ENCODE measurements at regions not wholly inside any gene's neighbourhood (a gene's known extent, or its start where the extent isn't known, plus 50 kb on each side); places are given as distances from the start of the nearest gene placed in this dataset.

DNA sequence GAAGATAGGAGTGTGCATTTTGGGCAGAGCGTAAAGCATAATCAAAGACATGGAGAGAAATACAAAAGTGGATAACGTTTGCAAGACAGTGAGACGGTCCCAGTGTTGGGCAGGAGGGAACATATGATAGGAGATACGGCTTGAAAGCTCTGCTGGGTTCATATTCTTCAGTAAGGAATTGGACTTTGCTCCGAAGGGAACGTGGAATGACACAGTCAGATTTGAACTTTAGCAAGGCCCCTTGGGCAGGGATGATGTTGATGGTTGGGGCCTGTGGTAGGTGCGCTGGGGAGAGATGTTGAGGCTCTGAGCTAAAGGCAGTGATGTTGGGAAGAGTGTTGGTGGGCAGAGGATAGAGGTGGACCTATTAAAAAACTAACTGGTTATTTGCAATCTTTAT lies 143.5 kb upstream of the TBX3 start:
- no peak overlapping the region for H2AFZ ChIP-seq (ENCODE audit: low read length)
- H3K27ac ChIP-seq (ENCODE audit: insufficient read depth, low read length), result no peak overlapping the region
- no peaks in the 10 kb centered on the region for H3K9me3 ChIP-seq (ENCODE audit: control insufficient read depth, insufficient read depth, low read depth, low read length)
- no peaks in the 10 kb centered on the region for H4K20me1 ChIP-seq (ENCODE audit: control insufficient read depth, extremely low read depth, insufficient read depth, low read length)
- DNase-seq (ENCODE audit: low read depth in 2 of 2), result no peak
- TF ChIP-seq EZH2 (IDR thresholded peaks at IDR 0.05; ENCODE audit: low read length, missing control alignments), result no peak
- TF ChIP-seq, protein P1, sequence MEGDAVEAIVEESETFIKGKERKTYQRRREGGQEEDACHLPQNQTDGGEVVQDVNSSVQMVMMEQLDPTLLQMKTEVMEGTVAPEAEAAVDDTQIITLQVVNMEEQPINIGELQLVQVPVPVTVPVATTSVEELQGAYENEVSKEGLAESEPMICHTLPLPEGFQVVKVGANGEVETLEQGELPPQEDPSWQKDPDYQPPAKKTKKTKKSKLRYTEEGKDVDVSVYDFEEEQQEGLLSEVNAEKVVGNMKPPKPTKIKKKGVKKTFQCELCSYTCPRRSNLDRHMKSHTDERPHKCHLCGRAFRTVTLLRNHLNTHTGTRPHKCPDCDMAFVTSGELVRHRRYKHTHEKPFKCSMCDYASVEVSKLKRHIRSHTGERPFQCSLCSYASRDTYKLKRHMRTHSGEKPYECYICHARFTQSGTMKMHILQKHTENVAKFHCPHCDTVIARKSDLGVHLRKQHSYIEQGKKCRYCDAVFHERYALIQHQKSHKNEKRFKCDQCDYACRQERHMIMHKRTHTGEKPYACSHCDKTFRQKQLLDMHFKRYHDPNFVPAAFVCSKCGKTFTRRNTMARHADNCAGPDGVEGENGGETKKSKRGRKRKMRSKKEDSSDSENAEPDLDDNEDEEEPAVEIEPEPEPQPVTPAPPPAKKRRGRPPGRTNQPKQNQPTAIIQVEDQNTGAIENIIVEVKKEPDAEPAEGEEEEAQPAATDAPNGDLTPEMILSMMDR (conservative IDR thresholded peaks at IDR 0.05 in 1 of 2, IDR thresholded peaks at IDR 0.05 in 1 of 2; ENCODE audit: low read depth in 1 of 2, low read length in 2 of 2), result no peak
- no peaks in the 10 kb centered on the region for H3K36me3 ChIP-seq (ENCODE audit: control insufficient read depth, insufficient read depth, low read length)
- no peak overlapping the region for H3K9ac ChIP-seq (ENCODE audit: insufficient read depth, low read length)
- H3K79me2 ChIP-seq (ENCODE audit: control insufficient read depth, insufficient read depth, low read length), result no peaks in the 10 kb centered on the region
- no peak overlapping the region for H3K4me3 ChIP-seq (replicated peaks in 1 of 4; ENCODE audit: control extremely low read depth in 1 of 4, insufficient read depth in 1 of 4, low read depth in 3 of 4, low read length in 4 of 4)
- H3K4me1 ChIP-seq (ENCODE audit: control insufficient read depth, extremely low read depth, insufficient read depth, low read length), result no peaks in the 10 kb centered on the region
- H3K4me2 ChIP-seq (ENCODE audit: extremely low read depth, insufficient read depth, low read length), result no peak overlapping the region
- no peaks in the 10 kb centered on the region for H3K27me3 ChIP-seq (ENCODE audit: control insufficient read depth, insufficient read depth, low read length)

DNA sequence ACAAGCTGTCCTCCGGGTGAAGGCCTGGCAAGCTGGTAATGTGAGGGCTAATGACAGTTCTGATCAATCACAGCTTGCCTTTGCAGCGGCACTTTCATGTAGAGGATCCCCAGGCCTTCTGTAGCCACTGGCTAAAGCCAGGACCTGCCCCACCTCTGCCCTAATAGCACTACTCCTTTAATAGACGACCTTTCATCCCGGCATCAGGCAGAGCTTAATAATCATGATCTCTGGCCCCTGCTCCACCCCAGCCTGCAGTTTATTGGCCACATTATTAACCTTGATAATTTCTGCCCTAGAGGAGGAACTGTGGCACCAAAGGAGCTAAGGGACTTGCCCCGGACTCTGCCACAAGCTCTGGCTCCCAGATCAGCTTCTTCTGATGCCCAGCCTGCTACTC lies 142.3 kb upstream of the TBX3 start:
- no peaks in the 10 kb centered on the region for H3K9me3 ChIP-seq (ENCODE audit: control insufficient read depth, insufficient read depth, low read depth, low read length)
- H3K4me2 ChIP-seq (ENCODE audit: extremely low read depth, insufficient read depth, low read length), result no peak overlapping the region
- H3K79me2 ChIP-seq (ENCODE audit: control insufficient read depth, insufficient read depth, low read length), result no peaks in the 10 kb centered on the region
- H3K9ac ChIP-seq (ENCODE audit: insufficient read depth, low read length), result no peak overlapping the region
- no peaks in the 10 kb centered on the region for H3K36me3 ChIP-seq (ENCODE audit: control insufficient read depth, insufficient read depth, low read length)
- no peak for DNase-seq (ENCODE audit: low read depth in 2 of 2)
- H3K27me3 ChIP-seq (ENCODE audit: control insufficient read depth, insufficient read depth, low read length), result no peaks in the 10 kb centered on the region
- no peaks in the 10 kb centered on the region for H4K20me1 ChIP-seq (ENCODE audit: control insufficient read depth, extremely low read depth, insufficient read depth, low read length)
- no peaks in the 10 kb centered on the region for H3K4me1 ChIP-seq (ENCODE audit: control insufficient read depth, extremely low read depth, insufficient read depth, low read length)
- H2AFZ ChIP-seq (ENCODE audit: low read length), result no peak overlapping the region
- TF ChIP-seq EZH2 (IDR thresholded peaks at IDR 0.05; ENCODE audit: low read length, missing control alignments), result no peak
- TF ChIP-seq, protein P1 (conservative IDR thresholded peaks at IDR 0.05 in 1 of 2, IDR thresholded peaks at IDR 0.05 in 1 of 2; ENCODE audit: low read depth in 1 of 2, low read length in 2 of 2), result no peak
- H3K4me3 ChIP-seq (replicated peaks in 1 of 4; ENCODE audit: control extremely low read depth in 1 of 4, insufficient read depth in 1 of 4, low read depth in 3 of 4, low read length in 4 of 4), result no peak overlapping the region
- H3K27ac ChIP-seq (ENCODE audit: insufficient read depth, low read length), result no peak overlapping the region

DNA sequence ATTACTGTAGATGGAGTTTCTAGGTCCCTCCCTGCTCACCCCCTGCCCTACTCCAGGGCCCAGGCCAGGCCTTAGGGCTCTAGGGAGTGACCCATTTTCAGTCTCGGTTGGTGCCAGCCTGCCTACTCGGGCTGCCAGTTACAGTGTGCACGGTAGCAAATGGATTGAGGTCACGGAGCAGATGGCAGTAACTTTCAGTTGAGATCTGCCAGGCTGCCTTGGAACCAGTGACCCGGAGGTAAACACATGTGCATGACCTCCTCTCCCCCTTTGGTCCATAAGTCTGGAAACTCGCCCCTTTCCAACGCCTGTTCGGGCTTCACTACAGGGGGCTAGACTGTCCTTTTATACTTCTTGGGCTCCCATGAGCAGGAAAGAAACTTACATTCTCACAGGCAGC lies 139.7 kb upstream of the TBX3 start:
- Histone ChIP-seq H3K4me2 (ENCODE audit: extremely low read depth, insufficient read depth, low read length) (no peak overlapping the region), H3K4me3 (replicated peaks in 1 of 4; ENCODE audit: control extremely low read depth in 1 of 4, insufficient read depth in 1 of 4, low read depth in 3 of 4, low read length in 4 of 4) (no peak overlapping the region), H4K20me1 (ENCODE audit: control insufficient read depth, extremely low read depth, insufficient read depth, low read length) (no peaks in the 10 kb centered on the region), H3K9ac (ENCODE audit: insufficient read depth, low read length) (no peak overlapping the region), H2AFZ (ENCODE audit: low read length) (no peak overlapping the region), H3K36me3 (ENCODE audit: control insufficient read depth, insufficient read depth, low read length) (no peaks in the 10 kb centered on the region), H3K79me2 (ENCODE audit: control insufficient read depth, insufficient read depth, low read length) (no peaks in the 10 kb centered on the region), H3K27me3 (ENCODE audit: control insufficient read depth, insufficient read depth, low read length) (no peaks in the 10 kb centered on the region), H3K9me3 (ENCODE audit: control insufficient read depth, insufficient read depth, low read depth, low read length) (no peaks in the 10 kb centered on the region), H3K4me1 (ENCODE audit: control insufficient read depth, extremely low read depth, insufficient read depth, low read length) (no peaks in the 10 kb centered on the region), H3K27ac (ENCODE audit: insufficient read depth, low read length) (no peak overlapping the region)
- no peak for DNase-seq (ENCODE audit: low read depth in 2 of 2)
- TF ChIP-seq, protein P1 (conservative IDR thresholded peaks at IDR 0.05 in 1 of 2, IDR thresholded peaks at IDR 0.05 in 1 of 2; ENCODE audit: low read depth in 1 of 2, low read length in 2 of 2), result no peak
- TF ChIP-seq EZH2 (IDR thresholded peaks at IDR 0.05; ENCODE audit: low read length, missing control alignments), result no peak

All from fibroblast of lung (primary cell).